ENCODE measurements at regions not wholly inside any gene's neighbourhood (a gene's known extent, or its start where the extent isn't known, plus 50 kb on each side); places are given as distances from the start of the nearest gene placed in this dataset.

DNA sequence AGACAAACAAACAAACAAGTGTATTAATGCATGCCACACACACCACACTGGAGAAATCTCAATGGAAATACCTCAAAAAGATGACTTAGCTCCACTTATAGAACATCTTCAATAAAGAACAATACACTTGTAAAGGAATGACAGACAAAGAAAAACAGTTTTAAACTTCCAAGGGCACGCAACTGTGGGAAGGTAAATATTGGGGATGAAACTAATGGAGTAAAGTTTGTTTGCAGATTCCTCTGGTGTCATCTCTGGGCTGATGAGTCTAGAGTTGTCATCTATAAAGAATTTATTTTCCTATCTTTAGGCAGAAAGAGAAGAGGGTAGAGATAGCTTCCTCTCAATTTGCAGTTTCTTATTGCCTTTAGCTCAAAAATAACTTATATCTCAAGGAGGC lies 144.0 kb upstream of the ZC3H15 start:
- dilution Hi-C loops (cut with MboI; ENCODE audit: extremely low pct_ligation_motif_present, low sequenced_read_pairs), result no loop called here
- Histone ChIP-seq H3K4me2 (ENCODE audit: insufficient read depth, low read length) (no peak overlapping the region), H3K4me1 (ENCODE audit: control insufficient read depth, extremely low read depth, insufficient read depth, low read length) (no peaks in the 10 kb centered on the region), H2AFZ (ENCODE audit: low read depth, low read length) (no peak overlapping the region), H3K9me1 (replicated peaks; ENCODE audit: control insufficient read depth, extremely low read depth, insufficient read depth, low read length) (no peaks in the 10 kb centered on the region), H3K27me3 (ENCODE audit: control insufficient read depth in 2 of 2, insufficient read depth in 2 of 2, low read length in 2 of 2) (no peaks in the 10 kb centered on the region), H4K20me1 (replicated peaks; ENCODE audit: control insufficient read depth, extremely low read depth, insufficient read depth, low read length) (no peaks in the 10 kb centered on the region), H3K79me2 (ENCODE audit: control insufficient read depth, insufficient read depth, low read length) (no peaks in the 10 kb centered on the region), H3K9me3 (replicated peaks; ENCODE audit: control insufficient read depth, insufficient read depth, low read length) (no peaks in the 10 kb centered on the region), H3K36me3 (ENCODE audit: control insufficient read depth in 2 of 2, extremely low read depth in 1 of 2, insufficient read depth in 2 of 2, low read length in 2 of 2) (no peaks in the 10 kb centered on the region), H3K9ac (replicated peaks; ENCODE audit: extremely low read depth, insufficient read depth, low read length) (no peak overlapping the region), H3K4me3 (replicated peaks in 1 of 3; ENCODE audit: insufficient read depth in 1 of 3, low read depth in 1 of 3, low read length in 3 of 3) (no peak overlapping the region), H3K27ac (ENCODE audit: insufficient read depth, low read depth, low read length) (no peak overlapping the region)
- POLR2A ChIA-PET, result no interaction called here
- FAIRE-seq, result no peak
- TF ChIP-seq FOS (IDR thresholded peaks at IDR 0.05; ENCODE audit: borderline replicate concordance, insufficient read depth, low read length), result no peak
- TF ChIP-seq, protein P1, sequence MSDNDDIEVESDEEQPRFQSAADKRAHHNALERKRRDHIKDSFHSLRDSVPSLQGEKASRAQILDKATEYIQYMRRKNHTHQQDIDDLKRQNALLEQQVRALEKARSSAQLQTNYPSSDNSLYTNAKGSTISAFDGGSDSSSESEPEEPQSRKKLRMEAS (IDR thresholded peaks at IDR 0.05; ENCODE audit: insufficient read depth, insufficient read length), result no peak
- TF ChIP-seq MYC (IDR thresholded peaks at IDR 0.05; ENCODE audit: low read depth, low read length), result no peak
- no peak for TF ChIP-seq POLR2A (IDR thresholded peaks at IDR 0.05; ENCODE audit: low read depth, low read length)
- no peak for TF ChIP-seq POLR2AphosphoS5 (IDR thresholded peaks at IDR 0.05; ENCODE audit: insufficient read depth, low read depth, low read length)
- TF ChIP-seq JUN (IDR thresholded peaks at IDR 0.05; ENCODE audit: borderline replicate concordance, insufficient read depth, insufficient read length, low read depth), result no peak
- TF ChIP-seq GATA2 (IDR thresholded peaks at IDR 0.05; ENCODE audit: insufficient read depth, insufficient read length, low read depth, low read length), result no peak
- TF ChIP-seq, protein P2, sequence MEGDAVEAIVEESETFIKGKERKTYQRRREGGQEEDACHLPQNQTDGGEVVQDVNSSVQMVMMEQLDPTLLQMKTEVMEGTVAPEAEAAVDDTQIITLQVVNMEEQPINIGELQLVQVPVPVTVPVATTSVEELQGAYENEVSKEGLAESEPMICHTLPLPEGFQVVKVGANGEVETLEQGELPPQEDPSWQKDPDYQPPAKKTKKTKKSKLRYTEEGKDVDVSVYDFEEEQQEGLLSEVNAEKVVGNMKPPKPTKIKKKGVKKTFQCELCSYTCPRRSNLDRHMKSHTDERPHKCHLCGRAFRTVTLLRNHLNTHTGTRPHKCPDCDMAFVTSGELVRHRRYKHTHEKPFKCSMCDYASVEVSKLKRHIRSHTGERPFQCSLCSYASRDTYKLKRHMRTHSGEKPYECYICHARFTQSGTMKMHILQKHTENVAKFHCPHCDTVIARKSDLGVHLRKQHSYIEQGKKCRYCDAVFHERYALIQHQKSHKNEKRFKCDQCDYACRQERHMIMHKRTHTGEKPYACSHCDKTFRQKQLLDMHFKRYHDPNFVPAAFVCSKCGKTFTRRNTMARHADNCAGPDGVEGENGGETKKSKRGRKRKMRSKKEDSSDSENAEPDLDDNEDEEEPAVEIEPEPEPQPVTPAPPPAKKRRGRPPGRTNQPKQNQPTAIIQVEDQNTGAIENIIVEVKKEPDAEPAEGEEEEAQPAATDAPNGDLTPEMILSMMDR (IDR thresholded peaks at IDR 0.05; ENCODE audit: extremely low read depth in 1 of 2, insufficient read depth in 1 of 2, low read depth in 1 of 2, low read length in 2 of 2), result no peak
- TF ChIP-seq EZH2 (IDR thresholded peaks at IDR 0.05; ENCODE audit: borderline replicate concordance, low read depth, low read length, severe bottlenecking), result no peak
- no peak for DNase-seq (ENCODE audit: low read depth, low spot score)
- CTCF ChIA-PET, result no interaction called here
- intact Hi-C loops (cut with micrococcal nuclease), result no loop called here
- BruUV-seq (replicated peaks), result no TSS peak

All from endothelial cell of umbilical vein (primary cell).